ENCODE measurements at regions not wholly inside any gene's neighbourhood (a gene's known extent, or its start where the extent isn't known, plus 50 kb on each side); places are given as distances from the start of the nearest gene placed in this dataset.
A peak's percentile ranks its signal among the peaks of the same experiment; 100 is the strongest.
"Not testable (repeated sequence)": the region's sequence is repeated elsewhere in the genome, so short reads cannot be mapped to it uniquely, and the experiment has no call there.

DNA sequence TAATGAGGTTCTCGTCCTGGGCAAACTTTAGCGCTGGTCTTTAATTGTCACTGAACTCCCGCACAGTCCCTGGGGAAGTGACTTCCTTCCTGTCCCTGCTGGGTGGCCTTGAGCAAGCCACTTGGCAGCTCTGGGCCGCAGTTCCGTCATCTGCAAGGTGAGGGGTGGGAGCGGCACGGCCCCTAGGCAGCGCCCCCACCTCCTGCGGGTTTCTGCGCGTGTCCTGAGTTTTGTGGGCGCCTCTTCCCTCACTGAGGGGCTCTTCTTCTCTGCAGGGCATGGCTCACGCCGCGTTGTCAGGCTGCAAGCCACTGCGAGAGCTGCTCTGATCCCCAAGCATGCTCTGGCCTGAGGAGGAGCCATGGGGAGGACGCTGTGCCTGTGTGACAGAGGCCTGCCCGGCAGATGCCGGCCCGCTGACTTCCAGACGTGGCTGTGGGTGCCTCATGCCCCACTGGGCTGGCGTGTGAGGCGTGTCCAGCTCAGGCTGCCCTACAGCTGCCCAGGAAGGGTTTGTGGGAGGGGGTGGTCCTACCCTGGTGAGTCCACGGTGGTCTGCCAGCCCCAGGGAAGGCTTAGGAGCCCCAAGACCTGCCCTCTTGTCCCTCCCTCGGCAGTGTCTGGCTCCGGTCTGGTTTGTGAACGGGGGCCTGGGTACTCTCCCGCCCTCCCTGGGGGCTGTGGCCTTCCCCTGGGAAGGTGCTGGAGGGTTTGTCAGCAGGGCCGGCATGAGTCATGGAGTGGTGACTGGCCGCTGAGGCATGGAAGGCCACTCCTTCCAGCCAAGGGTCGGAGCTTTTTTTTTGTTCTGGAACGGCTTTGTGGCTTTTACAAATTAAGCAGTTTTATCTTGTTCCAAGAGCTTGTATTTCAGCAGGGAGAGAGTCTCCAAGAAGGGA, 182.0 kb downstream of the SEC14L1 start:
- DNase-seq, result no peak

DNA sequence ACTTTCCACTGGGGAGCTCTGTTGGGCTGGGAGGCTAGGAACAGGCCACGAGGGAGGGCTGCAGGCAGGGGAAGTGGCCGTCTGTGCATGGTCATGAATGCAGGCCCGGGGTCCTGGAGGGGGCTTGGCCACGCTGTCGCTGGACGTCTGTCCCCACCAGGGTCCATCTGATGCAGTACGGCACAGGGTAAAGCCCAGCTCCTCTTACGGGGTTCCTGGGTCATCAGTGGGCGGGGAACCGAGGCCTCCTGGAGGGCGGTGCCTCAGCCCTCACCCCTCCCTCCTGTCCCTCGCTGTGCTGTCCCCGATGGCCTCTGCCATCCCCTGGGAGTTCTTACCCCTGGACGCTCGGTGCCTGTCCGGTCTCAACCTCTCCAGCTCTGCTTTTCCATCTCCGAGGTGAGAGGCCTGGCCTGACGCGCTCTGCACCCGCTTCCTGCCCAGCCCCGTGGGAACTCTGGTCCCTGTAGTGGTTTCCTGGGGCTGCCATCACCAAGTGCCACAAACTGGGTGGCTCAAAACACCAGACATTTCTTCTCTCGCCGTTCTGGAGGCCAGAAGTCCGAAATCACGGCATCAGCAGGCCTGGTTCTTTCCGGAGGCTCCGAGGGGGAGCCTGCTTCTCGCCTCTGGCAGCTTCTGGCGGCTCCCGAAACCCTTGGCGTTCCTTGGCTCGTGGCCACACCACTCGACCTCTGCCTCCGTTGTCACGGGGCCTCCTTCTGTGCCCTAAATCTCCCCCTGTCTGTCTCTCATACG, 182.8 kb downstream of the SEC14L1 start:
- DNase-seq, result no peak

DNA sequence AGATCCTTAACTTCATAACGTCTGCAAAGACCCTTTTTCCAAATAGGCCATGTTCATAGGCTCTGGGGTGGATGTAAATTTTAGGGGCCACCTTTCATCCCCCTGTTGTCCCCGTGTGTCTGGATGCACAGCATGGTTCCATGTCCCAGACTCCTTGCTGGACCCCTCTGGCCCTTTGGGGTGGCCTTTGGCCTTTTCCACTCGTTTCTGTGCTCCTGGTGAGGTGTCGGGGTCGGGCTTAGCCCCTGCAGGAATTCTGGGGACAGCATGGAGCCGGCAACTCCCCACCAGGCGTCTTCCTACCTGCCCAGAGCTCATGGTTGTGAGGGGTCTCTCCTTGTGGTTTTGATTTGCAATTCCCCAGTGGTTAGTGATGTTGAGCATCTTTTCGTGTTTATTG, 183.5 kb downstream of the SEC14L1 start:
- no peak for DNase-seq

DNA sequence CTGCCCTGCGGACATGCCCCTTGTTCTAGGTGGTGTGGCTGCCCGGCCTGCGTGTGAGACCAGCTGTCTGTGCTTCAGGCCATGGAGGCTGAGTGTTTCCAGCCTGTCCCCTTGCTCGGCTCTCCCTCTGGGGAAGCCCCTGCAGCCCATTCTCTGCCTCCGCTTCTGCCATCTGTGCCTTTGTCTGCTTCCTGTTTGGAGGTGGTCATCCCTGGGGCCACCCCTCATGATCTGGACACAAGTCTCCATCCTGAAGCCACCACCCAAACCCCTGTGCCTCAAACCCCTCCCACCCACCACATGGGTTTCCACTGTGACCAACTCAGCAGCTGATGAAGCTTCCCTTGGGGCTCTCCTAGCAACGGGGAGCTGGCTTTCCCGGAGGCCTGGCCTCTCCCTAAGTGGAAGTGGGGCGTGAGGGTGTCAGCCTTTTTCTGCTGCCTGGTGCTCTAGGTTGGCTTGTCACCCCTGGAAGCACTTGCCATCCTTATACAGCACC, 184.9 kb downstream of the SEC14L1 start:
- no peak for DNase-seq

DNA sequence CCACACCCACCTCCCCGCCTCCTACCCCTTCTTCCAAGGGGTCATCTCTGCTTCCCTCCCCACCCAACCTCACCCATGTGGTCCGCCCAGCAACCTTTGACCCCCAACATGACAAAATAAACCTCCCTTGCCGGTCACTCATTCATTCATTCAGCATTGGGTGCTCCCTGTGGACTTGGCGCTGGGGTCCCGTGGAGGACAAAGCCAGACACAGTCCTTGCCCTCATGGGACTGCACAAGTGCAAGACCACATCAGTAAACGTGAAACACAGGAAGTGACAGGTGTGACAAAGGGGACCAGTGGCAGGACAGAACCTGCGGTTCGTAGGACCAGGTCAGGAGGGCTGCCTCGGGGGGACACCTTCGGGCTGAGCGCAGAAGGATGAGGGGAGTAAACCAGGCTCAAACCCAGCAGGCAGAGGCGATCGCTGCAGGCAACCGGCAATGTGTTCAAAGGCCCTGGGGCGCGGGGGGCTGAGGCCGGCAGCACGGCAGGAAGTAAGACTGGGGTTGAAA, 185.4 kb downstream of the SEC14L1 start:
- no peak for DNase-seq

DNA sequence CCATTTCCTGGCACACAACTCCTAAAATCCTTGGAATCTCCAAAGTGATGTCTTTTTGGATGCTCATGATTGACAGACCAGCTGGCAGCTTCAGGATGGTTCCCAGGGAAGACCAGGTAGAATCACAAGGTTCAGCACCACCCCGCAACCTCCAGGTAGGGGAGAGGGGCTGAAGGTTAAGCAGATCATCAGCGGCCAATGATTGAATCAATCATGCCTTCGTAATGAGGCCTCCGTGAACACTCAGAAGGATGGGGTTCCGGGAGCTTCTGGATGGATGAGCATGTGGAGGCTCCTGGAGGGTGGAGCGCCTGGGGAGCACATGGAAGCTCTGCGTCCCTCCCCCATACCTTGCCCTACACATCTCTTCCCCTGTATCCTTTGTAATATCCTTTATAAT, 185.9 kb downstream of the SEC14L1 start:
- no peak for DNase-seq

DNA sequence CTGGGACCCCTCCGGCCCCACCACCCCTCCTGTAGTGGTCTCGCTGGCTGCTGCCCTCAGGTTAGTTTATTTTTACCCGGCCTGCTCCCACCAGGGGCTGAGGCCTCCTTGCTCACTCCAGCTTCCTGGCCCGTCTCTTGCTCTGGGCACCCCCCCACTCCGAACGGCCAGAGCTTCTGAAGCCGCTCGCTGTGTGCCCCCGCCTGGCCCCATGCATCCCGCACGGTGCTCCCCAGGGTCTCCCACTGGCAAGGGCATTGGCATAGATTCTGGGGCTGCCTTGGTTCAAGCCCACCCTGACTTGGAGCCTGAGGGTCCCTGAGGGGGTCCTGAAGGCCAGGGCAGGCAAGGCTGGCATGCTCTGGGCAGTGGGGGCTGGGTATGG, 186.4 kb downstream of the SEC14L1 start:
- no peak for DNase-seq

DNA sequence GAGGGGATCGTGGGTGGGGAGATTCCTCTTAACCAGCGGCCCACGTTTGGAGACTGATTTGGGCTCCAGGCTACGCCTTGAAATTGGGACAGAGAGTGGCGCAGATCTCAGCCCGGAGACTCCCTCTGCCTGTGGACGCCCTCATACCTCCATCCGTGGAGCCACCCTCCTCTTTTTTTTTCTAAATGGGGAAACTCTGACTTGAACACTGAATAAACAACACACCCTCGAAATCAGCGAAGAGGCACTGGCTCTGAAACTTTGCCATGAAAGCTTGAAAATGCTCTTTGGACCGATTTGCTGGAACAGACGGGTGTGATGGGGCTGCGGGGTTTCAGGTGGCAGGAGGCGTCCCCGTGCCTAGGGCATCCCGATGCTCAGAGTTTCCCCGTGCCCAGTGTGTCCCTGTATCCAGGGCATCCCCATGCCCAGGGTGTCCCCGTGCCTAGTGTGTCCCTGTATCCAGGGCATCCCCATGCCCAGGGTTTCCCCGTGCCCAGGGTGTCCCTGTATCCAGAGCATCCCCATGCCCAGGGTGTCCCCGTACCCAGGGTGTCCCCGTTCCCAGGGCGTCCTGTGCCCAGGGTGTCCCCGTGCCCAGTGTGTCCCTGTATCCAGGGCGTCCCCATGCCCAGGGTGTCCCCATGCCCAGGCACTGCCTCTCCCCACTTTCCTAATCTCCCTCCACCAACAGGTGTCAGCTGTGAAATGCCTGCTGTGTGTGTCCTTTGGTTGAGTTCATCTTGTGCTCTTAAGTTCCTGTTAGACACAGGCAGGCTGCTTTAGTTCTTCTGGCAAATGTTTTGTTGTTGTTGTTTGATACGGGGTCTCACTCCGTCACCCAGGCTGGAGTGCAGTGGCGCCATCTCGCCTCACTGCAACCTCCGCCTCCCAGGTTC, 187.0 kb downstream of the SEC14L1 start:
- no peak for DNase-seq

DNA sequence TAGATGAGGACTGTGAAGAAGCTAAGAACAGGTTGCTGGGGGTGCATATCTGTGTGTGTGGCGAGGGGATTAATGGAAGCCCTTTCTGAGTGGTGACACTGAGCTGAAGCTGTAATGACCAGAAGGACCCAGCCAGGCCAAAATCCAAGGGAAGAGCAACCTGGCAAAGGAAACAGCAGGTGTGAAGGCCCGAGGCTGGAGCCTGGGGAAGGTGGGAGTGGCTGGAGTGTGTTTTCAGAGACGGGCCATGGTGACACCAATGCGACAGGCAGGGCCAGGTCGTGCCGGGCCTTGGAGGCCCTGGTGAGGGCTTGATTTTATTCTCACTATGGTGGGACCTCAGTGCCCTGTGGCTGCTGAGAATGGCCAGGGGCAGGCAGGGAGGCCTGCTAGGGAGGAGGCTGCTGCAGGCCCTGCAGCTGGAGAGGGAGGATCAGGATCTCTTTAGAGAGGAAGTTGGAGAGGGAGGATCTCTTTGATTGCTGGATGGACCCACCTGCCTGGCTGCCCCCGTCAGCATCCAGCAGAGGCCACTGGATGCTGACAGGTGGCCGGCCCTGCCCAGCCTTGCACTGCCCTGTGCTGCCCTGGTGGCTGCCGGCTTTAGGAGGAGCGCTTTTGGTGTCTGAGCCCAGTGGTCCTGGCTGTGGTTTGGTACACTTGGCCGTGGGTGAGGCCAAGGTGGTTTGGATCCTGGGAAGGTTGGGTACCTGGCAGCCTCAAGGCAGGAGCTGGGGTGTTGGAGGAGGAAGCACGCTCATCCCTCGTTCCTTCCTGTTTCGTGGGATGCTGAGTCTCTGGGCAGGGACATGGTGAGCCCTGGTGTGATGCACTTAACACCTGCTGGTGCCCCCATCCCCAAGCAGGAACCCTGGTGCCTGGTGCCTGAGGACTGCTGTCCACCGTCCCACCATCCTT, 188.3 kb downstream of the SEC14L1 start:
- no peak for DNase-seq

DNA sequence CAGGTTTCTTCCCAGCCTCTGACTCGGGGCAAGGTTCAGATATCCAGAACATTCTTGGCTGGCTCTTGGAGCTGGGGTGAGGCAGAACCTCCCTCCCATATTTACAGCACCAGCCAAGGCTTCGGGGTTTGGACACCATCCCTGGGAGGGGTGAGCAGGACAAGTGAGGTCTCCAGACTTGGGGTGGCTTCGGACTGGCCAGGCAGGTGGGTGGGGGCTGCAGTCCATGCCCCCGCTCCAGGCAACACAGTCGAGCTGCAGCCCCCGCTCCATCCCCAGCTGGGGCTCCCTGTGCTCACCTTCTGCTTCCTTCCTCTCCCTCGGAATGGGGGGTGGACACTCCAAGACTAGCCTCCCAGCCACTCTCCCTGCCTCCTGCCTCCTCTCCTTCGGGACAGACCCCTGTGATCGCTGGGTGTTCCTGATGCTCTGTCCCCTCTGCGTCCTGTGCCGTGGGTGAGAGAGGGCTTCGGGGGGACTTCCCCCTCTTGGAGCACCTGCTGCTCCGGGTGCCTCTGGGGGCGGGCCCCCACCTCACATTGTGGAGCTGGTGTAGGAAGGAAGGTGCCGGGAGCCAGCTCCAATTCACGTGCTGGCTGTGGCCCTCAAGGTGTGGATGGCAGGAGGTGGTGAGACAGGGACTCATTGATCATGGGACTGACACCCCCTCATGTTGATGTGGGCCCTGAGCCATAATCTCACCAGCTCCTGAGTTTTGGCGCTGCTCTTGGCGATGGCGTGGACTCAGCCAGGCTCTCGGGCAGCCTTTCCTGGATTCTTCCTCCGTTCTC, 189.2 kb downstream of the SEC14L1 start:
- no peak for DNase-seq

DNA sequence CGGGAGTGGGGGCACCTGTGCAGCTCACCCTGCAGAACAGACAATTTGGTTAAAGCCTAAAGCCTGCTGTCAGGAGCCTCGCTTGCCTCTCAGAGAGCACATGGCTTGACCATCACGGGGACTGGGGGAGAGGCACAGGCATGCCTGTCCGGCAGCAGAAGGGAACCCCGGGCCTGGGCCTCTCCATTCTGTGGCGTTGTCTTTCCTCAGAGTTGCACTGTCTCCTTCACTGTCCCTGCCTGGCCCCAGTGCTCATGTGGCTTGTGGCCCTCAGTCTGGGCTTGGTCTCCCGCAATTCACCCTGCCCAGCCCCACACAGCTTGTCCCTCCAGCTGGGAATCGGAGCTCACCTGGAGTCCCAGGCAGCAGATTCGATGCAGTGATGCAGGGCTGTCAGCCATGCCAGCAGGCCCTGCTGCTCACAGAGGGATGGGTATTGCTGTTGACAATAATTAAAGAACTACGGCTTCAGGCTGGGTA, 189.9 kb downstream of the SEC14L1 start:
- DNase-seq, result no peak

DNA sequence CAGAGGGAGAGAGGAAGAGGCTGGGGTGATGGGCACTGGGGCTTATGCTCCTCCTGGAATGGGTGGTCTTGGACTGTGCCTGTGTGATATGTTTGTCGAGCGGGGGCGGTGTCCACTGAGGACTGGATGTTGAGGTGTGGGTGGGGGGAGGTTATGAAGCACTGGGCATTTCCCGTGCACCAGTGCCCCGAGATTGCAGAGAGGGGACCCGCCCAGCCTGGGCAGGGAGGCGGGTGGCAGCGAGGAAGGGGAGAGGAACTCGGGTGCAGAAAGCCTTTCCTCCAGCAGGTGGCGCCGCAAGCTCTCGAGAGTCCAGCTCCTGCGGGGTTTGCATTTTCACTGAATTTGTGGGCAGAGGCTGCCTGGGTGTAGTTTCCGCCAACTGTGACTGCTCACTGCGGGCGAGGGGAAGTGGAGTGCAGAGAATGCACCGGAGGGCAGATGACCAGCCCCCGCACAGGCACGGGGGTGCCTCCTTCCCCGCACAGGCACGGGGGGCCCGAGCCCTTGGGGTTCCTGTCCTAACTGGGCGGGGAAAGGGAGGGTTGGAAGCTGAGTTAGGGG, 190.6 kb downstream of the SEC14L1 start:
- peak; percentile 94 for DNase-seq

DNA sequence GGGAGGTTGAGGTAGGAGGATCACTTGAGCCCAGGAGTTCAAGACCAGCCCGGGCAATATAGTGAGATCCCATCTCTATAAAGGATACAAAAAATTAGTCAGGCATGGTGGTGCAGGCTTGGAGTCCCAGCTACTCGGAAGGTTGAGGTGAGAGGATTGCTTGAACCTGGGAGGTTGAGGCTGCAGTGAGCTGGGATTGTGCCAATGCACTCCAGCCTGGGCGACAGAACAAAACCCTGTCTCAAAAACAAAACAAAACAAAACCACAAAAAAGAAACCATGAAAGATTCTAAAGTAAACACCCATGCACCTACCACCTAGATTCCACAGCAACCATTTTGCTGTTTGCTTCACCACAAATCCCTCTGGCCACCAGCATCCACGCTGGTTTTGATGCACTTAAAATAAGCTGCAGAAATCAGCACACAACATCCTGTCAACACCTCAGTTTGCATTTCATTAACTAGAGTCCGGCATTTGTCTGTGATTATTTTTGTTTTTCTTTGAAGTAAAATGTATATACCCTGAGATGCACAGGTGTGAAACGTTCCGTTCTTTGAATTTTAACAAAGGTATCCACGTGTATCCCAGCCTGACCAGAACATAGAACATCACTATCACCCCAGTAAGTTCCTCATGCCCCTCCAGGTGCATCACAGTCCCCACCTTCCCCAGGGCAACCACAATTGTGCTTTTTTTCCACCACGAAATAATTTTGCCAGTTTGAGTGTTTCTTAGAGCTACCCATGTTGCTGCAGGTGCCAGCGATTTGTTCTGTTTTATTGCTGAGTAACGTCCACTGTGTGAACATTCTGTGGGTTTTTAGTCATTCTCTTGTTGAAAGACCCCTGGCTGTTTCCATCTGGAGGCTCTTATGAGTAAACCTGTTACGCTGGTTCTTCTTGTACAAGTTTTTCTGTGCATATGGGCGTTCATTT, 191.5 kb downstream of the SEC14L1 start:
- no peak for DNase-seq

DNA sequence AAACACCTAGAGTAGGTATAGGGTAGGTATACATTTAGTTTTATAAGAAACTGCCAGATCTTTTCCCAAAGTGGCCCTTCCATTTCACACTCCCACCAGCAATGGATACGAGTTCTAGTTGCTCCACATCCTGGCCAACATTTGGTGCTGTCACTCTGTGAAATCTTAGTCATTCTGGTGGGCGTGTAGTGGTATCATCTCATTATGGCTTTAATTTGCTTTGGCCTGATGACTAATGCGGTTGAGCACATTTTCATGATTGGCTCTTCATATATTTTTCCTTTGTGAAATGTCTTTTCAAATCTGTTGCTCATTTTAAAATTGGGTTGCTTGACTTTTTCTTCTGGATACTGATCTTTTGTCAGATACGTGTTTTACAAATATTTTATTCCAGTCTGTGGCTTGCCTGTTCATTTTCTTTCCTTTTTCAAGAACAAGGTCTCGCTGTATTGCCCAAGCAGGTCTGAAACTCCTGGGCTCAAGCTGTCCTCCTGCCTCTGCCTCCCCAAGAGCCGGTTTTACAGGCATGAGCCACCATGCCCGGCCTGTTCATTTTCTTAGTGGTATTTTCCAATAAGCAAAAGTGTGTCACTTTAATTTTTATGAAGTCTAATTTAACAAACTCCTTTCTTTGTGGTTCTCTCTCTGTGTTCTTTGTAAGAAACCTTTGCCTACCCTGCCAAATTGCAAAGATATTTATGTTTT, 192.4 kb downstream of the SEC14L1 start:
- DNase-seq, result peak; percentile 46

DNA sequence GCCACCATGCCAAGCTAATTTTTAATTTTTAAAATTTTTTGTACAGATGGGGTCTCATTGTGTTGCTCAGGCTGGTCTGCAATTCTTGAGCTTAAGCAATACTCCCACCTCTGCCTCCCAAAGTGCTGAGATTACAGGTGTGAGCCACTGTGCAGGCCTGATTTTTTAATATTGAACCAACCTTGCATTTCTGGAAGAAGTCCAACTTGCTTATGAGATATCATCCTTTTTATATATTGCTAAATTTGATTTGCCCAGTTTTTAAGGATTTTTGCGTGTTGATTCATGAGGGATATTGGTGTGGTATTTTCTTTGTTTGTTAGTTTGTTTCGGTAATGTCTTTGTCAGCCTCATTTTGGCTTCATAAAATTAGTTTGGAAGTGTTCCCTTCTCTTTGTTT, 196.4 kb downstream of the SEC14L1 start:
- DNase-seq, result no peak

DNA sequence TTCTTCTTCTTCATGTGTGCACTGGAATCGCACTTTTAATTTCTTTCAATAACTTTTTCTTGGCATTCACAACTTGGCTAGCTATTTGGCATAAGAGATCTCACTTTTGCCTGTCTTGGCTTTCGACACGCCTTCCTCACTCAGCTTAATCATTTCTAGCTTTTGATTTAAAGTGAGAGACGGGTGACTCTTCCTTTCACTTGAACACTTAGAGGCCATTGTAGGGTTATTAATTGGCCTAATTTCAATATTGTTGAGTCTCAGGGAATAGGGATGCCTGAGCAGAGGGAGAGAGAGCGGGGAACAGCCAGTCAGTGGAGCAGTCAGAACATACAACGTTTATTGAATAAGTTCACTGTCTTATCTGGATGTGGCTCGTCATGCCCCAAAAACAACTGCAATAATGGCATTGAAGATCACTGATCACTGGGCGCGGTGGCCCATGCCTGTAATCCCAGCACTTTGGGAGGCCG, 200.3 kb downstream of the SEC14L1 start:
- DNase-seq, result no peak

DNA sequence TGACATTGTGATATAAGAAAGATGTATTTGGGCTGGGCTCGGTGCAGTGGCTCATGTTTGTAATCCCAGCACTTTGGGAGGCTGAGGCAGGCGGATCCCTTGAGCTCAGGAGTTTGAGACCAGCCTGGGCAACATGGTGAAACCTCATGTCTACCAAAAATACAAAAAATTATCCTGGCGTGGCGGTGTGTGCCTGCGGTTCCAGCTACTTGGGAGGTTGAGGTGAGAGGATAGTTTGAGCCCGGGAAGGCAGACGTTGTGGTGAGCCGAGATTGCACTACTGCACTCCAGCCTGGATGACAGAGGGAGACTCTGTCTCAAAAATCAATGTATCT, 201.9 kb downstream of the SEC14L1 start:
- DNase-seq, result not testable (repeated sequence)

DNA sequence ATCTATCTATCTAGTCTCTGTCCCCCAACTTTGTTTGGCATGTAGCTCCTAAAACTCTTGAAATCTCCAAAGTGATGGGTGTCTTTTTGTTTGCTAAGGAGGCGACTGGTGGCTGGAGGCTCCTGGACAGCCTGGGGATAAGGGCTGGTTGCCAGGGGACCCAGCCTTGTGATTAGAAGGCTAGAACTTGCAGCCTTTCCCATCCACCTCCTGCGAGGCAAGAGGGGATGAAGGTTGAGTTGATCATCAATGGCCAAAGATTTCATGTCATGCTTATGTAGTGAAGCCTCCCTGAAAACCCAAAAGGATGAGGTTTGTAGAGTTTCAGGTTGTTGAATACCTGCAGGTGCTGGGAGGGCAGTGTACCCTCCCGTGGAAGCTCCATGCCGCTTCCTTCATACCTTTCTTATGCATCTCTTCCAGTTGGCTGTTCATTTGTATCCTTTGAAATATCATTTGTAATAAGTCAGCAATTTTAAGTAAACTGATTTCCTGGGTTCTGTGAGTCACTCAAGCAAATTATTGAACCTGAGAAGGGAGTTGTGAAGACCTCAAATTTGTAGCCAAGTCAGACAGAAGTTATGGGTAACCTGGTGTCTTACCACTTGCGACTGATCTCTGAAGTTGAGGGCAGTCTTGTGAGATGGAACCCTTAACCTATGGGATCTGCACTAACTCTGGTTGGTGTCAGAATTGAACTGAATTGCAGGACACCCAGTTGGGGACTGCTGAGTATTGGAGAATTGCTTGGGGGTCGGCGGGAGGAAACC, 202.4 kb downstream of the SEC14L1 start:
- DNase-seq, result no peak
